Non-pigmented ciliary epithelial cell (primary cell): ENCODE measurements at regions not wholly inside any gene's neighbourhood (a gene's known extent, or its start where the extent isn't known, plus 50 kb on each side); places are given as distances from the start of the nearest gene placed in this dataset.

Experiments used
- DNase-seq: peaks from one replicate; pipeline ENCODE4 v3.0.0-alpha.2; 2010; ENCODE audit warnings: low read depth

DNA sequence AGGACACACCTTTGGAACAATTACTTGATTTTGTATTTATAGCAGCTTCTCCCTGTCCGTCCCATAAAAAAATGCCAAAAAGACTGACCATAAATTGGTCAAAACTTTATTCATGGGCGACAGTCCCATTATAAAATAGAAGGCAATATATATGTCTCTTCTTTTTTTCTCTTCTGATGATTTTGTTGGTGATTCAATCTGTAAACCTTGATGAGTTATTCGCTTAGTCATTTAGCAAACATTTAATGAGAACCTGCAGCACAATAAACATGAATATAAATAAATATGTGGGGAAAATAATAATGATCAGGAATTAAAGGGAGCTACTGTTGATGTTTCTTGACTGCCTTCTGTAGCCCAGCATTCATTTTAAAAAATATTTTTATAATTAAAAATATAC is 356.4 kb upstream of the ACTBL2 start:
- DNase-seq = no peak

DNA sequence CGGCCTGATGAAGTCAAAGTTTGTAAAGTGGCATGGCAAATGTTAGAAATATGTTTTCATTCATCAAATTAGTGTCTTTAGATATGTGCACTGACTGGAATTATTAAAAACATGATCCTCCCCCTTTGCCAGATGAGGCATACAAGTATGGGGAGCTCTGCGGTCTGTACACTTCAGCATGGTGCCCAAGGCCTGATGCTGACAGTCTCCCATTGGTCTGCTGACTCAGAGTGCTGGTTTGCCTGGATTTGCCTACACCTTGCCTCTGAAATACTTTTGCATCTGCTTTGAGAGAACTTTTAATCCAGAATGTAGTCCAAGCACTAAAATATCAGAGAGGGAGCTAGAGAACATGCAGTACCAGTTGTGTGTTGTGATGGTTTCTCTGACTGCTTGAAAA is 354.3 kb upstream of the ACTBL2 start:
- DNase-seq = no peak

DNA sequence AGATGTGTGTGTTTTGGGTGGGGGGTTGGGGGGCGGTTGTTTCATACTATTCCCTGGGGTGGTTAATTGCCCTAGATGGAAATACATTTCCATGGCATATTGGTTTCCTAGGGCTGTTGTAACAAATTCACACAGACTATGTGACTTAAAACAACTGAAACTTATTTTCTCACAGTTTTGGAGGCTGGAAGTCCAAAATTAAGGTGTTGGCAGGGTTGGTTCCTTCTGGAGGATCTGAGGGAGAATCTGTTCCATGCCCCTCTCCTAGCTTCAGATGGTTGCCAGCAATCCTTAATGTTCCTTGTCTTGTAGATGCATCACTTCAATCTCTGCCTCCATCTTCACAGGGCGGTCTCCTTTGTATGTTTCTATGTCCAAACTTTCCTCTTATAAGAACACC is 353.7 kb upstream of the ACTBL2 start:
- no peak for DNase-seq

DNA sequence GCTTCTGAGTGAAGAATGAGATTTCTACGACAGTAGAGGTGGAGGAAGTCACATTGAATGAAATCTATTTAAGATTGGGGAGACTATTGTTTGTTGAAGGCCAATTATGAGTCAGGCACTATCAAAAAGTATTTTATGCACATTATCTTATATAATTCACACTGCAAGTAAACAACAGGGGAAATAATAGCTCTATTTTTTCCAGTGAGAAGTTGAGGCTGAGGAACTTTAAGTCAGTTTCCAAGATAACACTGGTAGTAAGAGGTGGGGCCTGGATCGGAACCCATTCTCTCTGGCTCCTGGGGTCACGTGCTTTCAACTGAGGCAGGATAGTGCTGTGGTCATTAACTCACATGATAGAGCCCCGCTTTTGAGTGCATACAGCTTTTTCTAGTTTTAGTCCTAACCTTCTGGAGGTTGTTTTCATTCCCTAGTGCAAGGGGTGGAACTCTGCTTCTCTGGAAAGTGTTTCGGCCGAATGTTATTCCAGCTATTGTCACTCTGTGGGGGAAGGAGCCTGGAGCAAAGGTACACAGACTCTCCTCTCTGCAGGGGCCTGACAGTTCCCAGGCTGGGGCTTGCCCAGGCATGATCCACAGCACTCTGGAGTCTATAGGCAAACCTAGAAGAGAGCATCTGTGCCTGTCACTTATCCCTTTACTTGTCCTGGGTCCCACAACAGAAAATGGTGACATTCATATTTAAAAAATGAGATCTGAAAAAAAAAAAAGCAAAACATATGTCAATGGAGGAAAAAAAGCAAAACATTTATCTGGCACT is 352.4 kb upstream of the ACTBL2 start:
- DNase-seq = no peak

DNA sequence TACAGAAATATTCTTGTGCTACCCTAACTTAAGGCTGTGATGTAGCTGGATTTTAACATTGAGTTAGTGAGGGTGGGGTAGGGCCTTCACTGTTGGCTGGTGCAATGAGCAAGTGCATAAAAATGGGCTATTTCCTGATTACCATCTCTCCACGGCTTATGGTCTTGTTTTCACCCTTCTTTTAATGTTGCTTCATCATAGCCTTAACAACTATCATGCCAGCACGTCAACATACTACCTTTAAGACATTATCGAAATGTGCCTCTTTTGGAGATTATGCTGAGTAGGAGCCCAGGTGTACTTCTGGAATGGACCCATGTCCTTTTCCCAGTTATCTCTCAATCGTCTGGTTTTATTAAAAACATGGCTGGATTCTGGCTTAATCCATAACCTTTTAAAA is 350.9 kb upstream of the ACTBL2 start:
- DNase-seq = no peak

DNA sequence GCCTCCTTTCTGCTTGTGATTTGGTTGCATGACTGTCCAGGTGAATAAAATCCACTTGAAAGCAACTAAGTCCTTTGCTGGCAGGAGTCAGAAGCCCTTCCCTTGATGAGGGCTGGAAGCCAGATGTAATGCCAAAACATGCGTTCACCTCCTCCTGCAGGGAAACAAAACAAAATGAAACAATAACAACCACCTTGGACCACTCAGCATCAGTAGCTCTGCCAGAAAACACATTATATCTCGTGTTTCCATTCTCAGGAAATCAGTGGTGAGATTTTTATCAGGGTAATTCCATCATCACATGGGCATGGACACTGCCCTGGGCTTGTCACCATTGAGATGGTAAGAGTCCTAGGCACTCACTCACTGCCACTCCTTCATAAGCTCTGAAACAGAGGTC is 350.3 kb upstream of the ACTBL2 start:
- DNase-seq = no peak

DNA sequence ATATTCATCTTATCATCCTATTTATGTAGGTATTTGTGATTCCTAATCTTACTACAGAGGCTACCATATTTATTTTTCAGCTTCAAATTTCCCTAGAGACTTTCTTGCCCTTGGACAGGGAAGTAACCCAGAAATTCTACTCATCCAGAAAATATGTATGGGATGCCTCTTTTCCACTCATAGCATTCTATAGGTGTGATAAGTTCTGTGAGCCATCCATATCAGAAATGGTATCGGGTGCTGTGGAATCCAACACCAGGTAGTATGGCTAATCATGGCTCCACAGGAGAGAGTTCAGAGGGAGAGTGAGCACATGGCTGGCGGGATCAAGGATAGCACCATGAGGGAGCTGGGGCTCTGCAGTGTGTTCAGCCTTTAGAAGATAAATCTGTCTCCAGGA is 349.3 kb upstream of the ACTBL2 start:
- no peak for DNase-seq

DNA sequence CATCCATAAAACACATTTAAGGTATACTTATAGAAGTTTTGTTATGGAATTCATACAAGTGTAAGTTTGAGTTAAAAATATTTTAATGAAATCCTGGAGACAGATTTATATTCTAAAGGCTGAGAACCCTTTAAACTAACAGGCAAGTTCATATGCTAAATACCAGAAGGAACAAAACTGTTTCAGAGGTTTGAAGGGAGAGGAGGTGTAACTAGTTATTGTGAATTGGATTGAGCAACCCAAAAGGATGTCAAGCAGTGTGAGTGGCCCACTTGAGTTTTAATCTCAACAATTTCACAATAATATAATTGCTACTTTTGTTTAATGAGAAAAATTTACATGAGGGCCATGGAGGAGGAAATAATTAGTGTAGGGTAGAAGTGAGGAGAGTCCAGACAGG is 348.5 kb upstream of the ACTBL2 start:
- DNase-seq = no peak

DNA sequence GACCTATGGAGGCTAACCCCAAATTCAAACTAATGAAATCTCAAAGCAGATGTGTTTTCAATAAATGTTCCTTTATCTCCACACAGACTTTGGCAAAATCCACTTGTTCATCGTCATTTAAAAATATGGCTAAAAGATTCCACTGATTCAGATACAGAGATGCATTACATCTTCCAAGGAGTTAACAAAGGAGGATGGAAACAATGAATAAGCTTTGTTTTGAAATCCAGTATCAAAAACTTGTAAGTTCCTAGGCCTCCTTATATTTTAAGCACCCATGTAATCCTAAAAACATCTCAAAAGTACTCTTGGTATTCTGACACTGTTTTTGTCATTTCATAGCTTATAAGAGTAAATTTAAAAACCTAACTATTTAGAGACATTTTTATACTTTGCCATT is 345.6 kb upstream of the ACTBL2 start:
- no peak for DNase-seq

DNA sequence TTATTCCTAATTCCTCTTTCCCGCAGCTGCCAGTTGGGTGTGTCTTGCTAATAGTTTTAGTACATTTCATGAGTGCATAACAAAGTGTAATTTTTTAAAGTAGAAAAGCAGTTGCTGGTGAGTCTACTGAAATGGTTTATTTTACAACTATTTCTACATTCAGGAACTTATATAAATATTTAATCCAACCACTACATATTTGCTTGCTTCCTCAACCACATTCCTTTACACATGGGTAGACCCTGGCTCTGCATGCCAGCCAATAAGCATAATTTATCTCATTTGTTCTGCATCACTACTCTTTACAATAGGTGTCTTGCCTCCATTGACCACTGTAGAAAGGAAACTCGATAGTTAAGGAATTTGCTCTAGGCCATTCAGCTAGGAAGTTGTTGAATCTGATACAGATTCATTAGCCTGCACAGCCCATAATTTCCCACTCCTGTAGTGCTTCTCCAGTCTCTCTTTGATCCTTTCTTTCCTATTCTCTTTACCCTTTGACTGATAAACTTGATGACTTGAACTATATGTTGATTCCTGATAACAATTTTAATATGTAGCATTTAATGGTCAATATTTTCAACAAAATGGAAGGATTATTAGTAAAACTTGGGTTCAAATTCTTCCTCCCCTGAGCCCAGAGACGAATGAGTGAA is 342.5 kb upstream of the ACTBL2 start:
- peak; percentile 84 for DNase-seq

DNA sequence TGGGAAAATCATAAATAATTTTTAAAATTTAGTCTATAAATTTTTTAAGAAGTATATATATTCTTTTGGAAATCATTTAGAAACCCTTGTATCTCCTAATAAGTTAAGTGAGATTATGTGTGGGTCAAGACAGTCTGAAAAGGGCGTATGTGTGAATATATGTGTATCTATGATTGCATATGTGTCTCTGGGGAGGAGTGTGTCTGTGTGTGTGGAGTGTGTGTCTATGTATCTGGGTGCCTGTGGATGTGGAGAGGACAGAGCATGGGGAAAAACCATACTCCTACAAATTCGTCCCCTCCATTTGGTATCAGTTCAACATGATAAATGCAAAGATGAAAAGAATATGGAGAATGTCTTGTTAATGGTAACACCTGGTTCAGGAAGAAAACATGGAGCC is 342.0 kb upstream of the ACTBL2 start:
- no peak for DNase-seq

DNA sequence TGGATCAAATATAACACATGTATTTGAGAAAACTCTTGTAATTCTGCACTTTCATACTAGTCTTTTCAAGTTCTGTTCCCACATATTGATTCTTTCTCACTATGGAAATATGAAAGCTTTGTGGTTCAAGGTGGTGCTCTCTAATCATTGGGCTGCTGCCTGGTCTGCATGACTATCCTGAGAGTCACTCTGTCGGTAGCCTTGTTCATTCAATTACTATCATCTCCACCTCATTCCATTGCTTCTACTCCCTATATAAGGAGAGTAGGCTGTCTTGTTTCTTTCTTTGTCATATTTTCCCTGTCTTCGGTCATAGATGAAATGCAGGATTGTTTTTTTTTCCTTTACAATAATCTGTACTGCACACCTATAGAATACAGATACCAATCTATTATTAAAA is 341.4 kb upstream of the ACTBL2 start:
- DNase-seq = peak; percentile 94

DNA sequence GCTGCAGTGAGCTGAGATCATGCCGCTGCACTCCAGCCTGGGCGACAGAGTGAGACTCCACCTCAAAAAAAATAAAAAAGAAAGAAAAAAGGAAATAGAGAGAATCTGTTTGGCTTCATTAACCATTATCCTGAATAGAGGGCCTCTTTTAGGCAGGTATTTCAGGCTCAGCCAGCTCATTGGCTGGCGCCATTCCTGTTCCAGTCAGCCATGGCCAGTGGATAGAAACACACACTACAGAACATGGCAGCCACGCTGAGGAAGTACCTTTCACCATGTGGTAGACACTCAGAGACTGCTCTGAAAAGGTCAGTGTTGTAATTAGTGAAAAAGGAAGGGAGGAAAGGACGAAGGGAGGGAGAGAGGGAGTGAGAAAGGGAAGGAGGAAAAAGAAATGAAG is 340.0 kb upstream of the ACTBL2 start:
- no peak for DNase-seq

DNA sequence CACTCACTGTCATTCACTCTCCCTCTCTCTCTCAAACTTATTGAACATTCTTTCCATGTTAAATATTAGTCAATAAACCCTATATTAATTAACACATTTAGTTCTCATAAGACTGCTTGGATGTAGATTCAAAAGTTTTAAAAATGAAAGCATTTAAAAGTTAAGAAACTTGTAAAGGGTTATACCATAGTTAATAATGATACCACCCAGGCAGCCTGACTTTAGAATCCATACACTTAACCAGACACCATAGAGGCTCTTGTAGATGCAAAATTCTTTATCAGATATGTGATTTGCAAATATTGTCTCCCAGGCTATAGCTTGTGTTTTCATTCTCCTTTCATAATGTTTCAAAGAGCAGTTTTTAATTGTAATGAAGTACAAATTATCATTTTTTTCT is 335.8 kb upstream of the ACTBL2 start:
- DNase-seq = no peak

DNA sequence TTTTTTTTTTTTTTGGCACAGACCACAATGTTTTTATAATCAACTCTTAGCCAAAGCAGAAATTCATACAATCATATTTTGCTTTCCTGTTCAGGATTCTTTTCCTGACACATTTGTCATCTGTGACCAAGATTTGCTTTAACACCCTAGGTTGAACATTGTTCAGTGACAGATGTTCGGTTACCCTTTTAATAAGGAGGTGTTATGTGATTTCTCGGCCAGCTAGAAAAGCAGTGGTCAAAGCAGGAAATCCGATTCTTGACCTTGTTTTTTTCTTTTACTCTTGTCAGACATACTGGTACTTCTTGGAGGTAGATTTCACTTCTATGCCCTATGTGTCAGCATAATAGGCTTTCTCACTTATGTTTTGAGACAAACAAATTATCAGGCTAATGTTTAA is 335.3 kb upstream of the ACTBL2 start:
- no peak for DNase-seq

DNA sequence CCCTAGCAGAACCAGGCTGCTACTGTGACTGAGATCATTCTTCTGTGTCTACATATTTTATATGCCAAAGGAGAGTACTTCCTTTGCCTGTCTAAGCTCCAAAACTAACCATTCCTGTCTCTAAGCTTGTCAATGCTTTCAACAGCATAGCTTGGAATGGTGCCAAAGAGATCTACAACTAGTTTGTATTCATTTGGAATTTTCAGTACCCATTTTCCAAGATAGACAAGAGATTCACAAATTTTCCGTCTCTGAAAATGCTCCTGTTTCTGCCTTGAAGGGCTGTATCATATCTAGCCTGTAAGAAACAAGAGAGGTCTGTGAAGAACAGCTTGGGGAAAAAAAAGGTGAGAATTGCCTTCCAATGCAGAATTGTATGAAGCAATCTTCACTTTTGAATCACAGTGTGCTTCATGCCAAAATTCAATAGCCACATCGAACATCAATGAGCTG is 334.4 kb upstream of the ACTBL2 start:
- DNase-seq = no peak

DNA sequence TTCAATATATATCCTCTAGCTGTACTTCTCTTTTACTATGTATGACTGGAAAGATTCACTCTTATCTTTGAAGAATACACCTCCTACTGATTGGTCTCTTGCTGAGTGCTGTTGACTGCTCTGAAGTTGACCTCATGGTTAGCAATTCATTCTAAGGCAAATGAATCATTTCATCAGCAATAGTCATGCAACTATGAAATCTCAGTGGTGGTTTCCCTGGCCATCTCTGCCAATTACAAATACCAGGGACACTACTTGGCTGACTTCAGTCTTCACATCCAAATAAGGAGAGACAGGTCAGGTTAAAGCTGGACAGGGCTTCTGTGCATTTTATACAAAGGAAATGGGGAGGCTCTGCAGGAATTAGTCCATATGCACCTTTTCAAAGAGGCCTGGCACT is 333.5 kb upstream of the ACTBL2 start:
- peak; percentile 96 for DNase-seq

DNA sequence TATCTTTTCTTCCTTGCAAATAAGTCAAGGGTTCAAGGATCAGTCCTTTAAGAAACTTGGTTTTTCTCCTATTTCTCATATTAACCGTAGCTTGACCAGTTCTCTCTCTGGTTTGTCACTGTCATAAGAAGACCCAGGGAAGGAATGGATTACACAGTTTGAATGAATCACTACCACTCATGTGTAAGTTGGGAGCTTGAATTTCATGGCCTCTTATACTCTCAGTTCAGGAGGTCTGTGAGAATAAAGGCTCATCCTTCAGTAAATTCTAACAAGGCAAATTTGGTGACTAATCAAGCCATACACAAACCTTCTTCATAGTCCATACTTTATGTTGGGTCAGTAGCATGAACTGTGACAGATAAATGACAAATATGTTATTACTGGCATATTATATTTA is 323.1 kb upstream of the ACTBL2 start:
- DNase-seq = no peak

DNA sequence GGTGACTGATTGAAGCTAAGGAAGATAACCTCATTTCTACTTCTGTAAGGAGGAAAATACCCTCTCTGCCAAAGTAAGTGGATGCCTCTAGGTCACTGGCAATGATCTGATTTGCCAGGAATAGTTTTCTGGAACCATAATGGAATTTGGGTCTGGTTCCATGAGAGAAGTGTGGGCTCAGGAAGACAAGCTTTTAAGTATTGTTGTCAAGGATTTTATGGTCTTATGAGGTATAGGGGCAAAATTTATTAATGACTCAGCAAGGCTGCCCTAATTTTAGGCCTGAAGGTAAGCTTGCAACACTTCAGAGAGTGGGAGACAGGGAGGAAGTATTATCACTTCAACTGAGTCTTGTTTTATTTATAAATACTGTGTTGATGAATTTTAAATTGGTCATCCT is 322.6 kb upstream of the ACTBL2 start:
- no peak for DNase-seq

DNA sequence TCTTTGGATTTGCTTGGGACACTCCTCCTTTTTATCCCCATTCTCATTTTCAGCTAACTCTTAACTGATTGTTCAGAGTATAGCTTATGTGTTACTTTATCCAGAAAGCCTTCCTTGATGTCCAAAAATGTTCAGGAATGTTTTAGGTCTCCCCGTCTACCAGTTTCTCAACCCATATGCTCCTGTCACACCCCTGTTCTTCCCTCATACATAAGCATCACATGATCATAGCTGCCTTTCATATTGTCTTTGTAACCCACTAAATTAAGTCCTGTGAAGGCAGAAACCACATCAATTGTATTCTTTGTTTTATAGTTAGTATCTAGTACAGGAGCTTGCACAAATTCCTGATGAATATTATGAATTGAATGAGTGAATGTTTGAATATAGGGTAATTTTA is 321.9 kb upstream of the ACTBL2 start:
- no peak for DNase-seq

DNA sequence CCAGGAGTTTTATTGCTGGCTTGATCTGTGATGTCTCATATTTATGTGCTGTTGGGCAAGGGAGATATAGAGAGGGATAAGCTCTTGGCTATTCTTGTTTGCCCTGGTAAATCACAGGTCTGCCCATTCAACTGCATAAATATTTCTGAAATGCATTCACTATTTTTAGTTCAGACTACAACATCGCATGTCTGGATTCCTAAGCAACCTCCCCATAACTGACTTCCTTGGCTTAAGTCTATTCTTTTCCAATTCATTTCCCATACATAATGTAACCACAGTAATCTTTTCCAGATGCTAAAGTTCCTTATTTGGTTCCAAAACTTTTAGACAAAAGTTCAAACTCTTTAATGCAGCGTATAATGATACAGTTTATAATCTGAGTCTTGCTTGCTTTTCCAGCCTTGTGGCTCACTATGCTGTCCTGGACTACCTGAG is 321.4 kb upstream of the ACTBL2 start:
- DNase-seq = peak; percentile 90

DNA sequence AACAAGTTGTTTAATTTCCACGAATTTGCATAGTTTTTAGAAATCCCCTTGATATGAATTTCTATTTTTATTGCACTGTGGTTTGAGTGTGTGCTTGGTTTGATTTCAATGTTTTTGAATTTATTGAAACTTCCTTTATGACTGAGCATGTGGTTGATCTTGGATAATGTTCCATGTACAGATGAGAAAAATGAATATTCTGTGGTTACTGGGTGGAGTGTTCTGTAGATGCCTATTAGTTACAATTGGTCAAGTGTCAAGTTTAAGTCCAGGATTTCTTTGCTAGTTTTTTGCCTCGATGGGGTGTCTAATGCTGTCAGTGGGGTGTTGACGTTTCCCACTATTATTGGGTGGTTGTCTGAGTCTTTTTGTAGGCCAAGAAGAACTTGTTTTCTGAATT is 319.5 kb upstream of the ACTBL2 start:
- no peak for DNase-seq

DNA sequence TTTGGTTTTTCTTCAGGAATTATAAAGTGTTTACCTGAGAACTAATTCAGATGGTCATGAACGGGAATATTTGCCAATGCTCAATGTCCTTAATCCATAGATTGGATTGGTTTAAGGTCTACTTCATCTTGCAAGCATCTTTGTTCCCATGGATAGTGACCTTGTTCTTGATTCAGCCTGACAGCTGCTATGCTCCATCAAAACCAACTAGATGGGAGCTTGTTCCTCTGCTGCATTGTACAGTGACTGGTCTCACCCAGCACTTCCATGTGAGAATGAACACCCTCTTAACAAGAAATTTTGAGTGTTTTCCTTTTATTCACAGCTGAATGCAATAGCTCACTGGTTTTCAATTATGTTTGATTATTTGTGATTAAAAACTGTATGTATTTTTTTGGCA is 312.6 kb upstream of the ACTBL2 start:
- DNase-seq = no peak

DNA sequence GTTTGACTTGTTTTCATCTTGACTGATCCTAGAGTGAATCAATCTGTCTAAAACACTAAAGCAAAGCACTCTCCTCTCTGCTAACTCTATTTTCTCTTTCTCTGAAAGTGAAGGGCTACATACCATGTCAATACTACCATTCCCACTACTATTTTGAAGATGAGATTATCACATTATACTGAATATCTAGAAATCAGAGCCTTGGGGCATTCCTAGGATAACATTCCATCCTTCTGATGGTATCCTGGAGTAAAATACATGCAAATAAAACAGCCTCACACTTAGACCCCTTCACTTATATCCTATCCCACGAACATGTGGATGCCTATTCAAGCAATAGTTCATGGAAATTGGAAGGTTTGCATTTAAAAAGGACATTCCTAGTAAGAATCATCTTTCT is 309.3 kb upstream of the ACTBL2 start:
- no peak for DNase-seq
